NCI-H2107 treated with DMSO at 0.1 percent for 48 hours (cell line): ENCODE measurements at regions not wholly inside any gene's neighbourhood (a gene's known extent, or its start where the extent isn't known, plus 50 kb on each side); places are given as distances from the start of the nearest gene placed in this dataset.
"Not testable (repeated sequence)": the region's sequence is repeated elsewhere in the genome, so short reads cannot be mapped to it uniquely, and the experiment has no call there.

Experiments used
- DNase-seq: peaks from one replicate; lab custom pipeline; 2025; ENCODE audit not compliant: unreplicated experiment; lab: John Stamatoyannopoulos, UW

DNA sequence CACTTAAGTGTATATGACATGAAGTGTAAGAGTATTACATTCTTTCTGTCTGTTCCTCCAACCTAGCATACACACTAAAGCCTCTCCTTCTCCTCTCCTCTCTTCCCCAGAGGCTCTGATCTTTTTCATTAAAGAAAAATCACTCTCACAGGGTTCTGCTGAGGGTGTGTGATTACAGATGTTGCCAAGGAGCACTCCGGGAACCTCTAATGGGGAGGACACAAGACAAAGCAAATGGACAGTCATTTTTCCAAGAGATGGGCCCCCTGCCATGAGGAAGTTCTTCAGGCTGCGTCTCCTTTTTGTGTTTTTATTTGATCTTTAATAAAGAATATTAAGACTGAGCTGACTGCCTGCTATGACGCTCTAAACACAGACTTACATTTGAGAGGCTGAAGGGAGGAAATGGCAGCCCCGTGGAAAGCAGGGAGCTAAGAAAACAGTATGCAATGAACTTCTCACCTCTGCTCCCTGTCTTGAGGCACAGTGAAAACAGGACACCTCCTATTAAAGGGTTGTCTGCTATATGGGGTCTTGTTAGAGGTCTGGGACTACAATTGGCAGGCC is 578.1 kb downstream of the PIK3C3 start:
- DNase-seq = no peak

DNA sequence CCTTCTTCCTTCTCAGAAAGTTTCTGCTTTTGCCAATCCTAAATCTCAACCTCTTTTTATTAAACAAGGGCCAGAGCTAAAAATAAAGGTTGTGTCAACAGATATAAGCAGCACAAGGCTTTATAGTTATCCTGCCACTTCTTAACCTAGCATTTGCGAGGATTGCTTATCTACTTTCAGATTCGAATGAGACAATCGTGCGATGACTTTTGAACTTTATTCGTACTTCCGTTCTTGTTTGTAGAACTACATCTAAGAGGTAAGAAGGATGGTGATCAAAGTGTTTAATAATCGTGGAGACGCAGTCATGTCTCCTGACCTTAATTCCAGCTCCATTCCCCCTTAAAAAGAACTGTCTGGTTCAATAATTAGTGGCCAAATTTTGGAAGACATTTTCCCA is 578.6 kb downstream of the PIK3C3 start:
- no peak for DNase-seq

GRCh38 chr18:42534313-42534712 is 579.3 kb downstream of the PIK3C3 start:
- DNase-seq = no peak

DNA sequence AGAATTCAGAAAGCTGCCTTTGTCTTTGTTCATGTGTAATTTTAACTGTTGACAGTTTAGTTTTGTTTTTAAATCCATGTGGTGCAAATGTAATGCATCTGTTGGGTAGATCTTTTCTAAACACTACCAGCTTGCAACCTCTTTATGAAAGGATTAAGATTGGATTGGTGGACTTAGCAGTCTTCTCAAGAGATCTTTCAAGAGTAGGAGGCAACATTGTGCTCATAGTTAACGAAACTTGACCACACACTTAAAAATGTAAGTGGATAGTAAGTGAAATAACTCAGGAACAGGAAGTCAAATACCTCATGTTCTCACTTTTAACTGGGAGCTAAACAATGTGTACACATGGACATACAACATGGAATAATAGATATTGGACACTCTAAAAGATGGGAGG is 579.0 kb downstream of the RIT2 start:
- DNase-seq = no peak

- no peak for DNase-seq
Observed at GRCh38 chr18:42537291-42537690, 578.2 kb downstream of the RIT2 start.

DNA sequence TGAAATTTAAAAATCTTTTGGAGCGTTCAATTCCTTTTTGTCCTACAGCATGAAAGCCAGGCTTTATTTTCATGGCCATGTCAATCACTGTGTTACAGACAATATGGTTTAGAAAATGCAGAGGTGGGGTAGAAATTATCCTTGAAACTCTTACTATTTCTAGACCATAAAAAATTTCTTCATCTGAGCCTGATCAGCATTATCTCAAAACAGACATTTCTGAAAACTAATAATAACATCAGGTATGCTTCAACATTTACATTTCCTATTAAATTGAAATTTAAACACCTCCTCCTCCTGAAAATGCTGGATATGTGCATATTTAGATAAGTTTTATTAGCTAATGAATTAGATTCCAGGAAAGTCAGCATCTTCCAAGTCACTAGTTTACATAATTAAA is 570.6 kb downstream of the RIT2 start:
- no peak for DNase-seq

- DNase-seq = no peak
Observed at GRCh38 chr18:42545825-42546224, 569.7 kb downstream of the RIT2 start.

DNA sequence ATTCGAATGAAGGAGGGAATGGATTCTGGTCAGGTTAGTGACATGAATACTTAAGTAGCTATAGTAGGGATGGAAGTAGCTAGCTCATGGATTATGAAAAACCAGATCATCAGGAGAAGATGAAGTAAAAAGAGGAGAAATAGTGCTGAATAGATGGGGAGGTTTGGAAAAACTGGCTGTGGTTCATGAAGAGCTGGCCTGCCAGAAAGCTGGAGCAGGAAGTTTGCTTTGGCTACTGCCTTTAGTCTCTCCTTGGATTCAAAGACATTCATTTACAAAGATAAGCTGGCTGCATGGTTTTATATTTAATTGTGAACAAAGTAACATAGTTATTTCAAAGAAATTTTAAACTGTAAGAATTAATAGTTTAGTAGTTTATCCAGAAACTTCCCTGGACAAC is 567.0 kb downstream of the RIT2 start:
- DNase-seq = no peak

DNA sequence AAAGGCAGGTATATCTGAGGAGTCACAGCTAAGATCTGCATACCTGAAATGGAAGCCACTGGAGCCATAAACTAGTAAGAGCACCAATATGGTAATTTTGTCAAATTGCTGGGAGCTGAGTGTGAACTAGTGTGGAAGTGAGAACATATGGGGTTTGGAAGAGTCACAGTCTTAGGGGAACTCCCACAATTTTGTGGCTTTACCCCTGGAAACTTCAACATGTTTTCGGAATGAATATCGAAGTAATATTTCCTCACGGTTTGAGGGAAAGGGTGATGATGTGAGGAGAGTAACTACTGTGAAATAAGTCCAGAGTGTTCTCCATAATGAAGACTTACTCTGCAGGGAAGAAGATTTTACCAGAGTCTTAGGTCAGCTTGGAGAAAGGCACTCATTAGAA is 565.9 kb downstream of the RIT2 start:
- no peak for DNase-seq

DNA sequence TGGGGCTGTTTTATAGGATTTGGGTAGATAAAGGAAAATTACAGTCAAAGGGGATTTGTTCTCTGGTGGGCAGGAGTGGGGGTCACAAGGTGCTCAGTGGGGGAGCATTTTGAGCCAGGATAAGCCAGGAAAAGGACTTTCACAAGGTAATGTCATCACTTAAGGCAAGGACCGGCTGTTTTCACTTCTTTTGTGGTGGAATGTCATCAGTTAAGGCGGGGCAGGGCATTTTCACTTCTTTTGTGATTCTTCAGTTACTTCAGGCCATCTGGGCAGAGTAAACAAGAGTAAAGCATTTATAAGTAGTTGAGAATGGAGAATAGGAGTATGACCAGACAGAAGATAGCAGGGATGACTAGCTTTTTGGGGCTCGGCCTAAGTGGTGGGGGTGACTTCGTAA is 562.9 kb downstream of the RIT2 start:
- DNase-seq = not testable (repeated sequence)

DNA sequence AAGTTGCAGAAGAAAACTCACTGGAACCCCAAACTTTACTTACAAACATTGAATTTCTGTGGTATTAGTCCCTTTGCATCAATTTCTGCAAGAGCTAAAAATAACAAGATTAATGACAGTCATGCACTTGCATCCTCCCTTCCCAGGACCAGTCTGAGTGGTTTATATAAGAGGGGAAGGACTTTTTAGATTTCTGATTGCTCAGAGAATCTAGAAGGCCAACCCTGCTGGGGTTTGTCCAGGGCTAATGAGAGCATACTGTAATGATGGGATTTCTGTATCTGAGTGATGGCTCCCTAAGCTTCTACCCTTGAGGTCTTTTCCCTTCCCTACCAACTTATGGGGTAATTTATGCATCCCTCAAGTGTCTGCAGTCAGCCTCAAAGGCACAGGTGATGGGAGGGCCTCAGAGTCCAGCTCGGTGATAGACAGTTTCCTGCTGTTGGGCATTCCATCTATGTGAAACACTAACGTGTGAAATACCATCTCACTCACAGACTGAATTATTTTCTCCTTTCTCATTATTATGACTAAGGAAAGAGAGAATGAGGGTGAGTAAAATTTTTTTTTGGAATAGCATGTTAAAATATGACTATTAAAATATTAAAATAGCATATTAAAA is 556.3 kb downstream of the RIT2 start:
- DNase-seq = no peak

DNA sequence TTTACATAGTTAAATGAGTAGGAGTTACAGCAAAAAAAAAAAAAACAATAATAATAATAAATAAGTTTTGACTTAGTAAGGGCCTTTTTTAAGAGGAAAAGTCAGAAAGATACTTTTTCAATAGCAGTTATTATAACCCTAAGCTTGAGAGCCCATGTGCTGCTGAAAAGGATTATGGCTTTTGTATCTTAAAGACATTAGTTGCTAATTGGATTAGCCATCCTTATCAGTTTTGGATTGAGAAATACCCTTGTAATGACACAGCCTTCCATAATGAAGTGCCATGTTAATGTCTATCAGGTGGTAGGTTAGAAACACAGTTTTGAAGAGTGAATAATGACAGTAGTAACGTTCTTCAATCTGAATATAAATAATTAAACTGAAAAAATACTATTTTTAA is 554.0 kb downstream of the RIT2 start:
- DNase-seq = no peak

- DNase-seq = no peak
Observed at GRCh38 chr18:42563995-42564394, 551.5 kb downstream of the RIT2 start.

DNA sequence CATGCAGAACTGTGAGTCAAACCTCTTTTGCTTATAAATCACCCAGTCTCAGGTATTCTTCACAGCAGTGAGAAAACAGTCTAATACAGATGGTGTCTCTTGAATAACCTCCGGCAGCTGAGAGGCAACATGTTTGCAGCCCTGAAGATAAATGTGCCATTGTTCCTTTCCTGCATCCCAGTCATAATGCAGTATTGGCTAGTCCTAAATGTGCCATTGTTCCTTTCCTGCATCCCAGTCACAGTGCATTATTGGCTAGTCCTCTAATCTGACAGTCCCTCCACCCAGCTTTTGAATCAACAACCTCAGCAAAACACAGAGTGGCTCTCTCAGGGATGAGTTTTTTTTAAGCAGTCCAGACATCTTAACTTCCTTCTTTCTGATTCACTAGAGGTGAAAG is 550.7 kb downstream of the RIT2 start:
- no peak for DNase-seq

DNA sequence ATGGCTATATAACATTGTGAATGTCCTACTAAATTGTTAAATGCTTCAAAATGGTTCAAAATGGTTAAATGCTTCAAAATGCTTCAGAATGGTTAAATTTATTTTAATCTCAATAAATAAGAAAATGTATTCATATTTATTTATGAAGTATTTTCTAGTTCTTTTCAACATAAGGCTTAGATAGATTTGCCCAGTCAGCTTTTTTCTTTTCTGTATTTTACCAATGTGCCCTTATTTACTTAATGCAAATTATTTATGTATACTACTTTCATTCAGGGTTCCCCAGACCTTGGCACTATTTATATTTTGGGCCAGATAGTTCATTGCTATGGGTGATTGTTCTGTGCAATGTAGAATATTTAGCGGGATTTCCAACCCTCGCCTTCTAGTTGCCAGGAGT is 546.7 kb downstream of the RIT2 start:
- no peak for DNase-seq

- peak; percentile 38 for DNase-seq
Observed at GRCh38 chr18:42574871-42575270, 540.6 kb downstream of the RIT2 start.

- DNase-seq = no peak
Observed at GRCh38 chr18:42576124-42576523, 539.4 kb downstream of the RIT2 start.

GRCh38 chr18:42578792-42579191 is 536.7 kb downstream of the RIT2 start:
- DNase-seq = no peak

DNA sequence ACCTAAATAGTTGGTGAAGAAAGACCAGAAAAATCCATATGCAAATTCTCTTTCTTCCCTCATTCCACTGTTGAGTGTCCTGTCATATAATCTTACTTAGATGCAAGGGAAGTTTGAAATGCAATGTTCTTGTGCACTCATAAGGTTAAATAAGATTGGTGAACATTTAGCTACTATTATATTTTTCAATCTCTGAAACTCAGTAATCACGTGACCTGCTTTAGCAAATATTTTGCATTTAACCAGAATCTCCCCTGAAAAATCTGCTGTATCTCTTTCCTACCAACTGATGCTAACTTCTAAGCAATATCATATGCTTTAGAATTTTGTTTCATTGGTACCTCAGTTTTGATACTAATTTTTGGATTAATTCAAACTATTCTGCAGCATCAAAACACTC is 533.2 kb downstream of the RIT2 start:
- DNase-seq = no peak

GRCh38 chr18:42583283-42583731 is 532.2 kb downstream of the RIT2 start:
- peak; percentile 78 for DNase-seq

DNA sequence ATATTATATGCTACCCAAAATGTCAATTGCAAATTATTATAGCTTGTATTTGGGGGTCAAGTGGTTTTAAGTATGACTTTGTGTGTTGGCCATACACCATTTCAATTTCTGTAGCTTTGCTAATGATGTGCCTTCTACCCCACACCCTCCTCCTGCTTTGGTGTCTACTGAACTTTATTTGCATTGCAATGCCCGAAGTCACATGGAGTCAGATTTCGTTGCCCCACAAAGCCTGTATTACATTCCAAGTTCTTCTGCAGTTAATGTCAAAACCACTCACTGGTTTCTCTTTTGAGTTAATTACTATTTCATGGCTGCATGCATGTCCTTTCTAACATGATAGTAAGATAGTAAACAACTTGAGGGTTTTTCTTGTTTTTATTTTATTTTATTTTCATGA is 528.9 kb downstream of the RIT2 start:
- peak; percentile 77 for DNase-seq

DNA sequence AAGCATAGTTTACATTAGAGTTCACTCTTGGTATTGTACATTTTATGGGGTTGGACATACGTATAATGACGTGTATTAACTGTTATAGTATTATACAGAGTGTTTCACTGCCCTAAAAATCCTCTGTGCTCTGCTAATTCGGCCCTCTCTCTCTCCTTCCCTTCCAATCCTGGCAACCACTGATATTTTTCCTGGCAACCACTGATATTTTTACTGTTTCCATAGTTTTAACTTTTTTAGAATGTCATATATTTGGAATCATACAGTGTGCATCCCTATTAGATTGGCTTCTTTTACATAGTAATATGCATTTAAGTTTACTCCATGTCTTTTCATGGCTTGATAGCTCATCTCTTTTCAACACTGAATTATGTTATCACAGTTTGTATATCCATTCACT is 526.7 kb downstream of the RIT2 start:
- DNase-seq = no peak

- DNase-seq = no peak
Observed at GRCh38 chr18:42604820-42605219, 510.7 kb downstream of the RIT2 start.
